MG63 (cell line): ENCODE measurements at regions not wholly inside any gene's neighbourhood (a gene's known extent, or its start where the extent isn't known, plus 50 kb on each side); places are given as distances from the start of the nearest gene placed in this dataset.

ENCODE experiments used
- DNase-seq: peaks from one replicate; pipeline ENCODE4 v3.0.0-alpha.2; 2020
- H3K27me3 ChIP-seq: fragments of 250-450 bp; sonication (Bioruptor Pico); 2 replicates; pipeline ENCODE4 v1.5.1; 2020; ENCODE audit warnings: mild to moderate bottlenecking, moderate library complexity
- H3K36me3 ChIP-seq: fragments of 250-450 bp; sonication (Bioruptor Pico); 2 replicates; pipeline ENCODE4 v1.5.1; 2020; ENCODE audit warnings: mild to moderate bottlenecking, moderate library complexity
- H3K4me3 ChIP-seq: fragments of 250-450 bp; sonication (Bioruptor Pico); 2 replicates; pipeline ENCODE4 v1.5.1; 2020; ENCODE audit warnings: mild to moderate bottlenecking, moderate library complexity
- H3K9me3 ChIP-seq: fragments of 250-450 bp; sonication (Bioruptor Pico); 2 replicates; pipeline ENCODE4 v1.5.1; 2020; ENCODE audit warnings: mild to moderate bottlenecking, moderate library complexity

GRCh38 chr2:2547451-2547850 is 216.4 kb upstream of the MYT1L start:
- no peak overlapping the region for H3K4me3 ChIP-seq
- H3K9me3 ChIP-seq = no peaks in the 10 kb centered on the region
- H3K36me3 ChIP-seq = no peaks in the 10 kb centered on the region
- no peaks in the 10 kb centered on the region for H3K27me3 ChIP-seq
- no peak for DNase-seq

- Histone ChIP-seq H3K36me3 (no peaks in the 10 kb centered on the region), H3K9me3 (no peaks in the 10 kb centered on the region), H3K27me3 (no peaks in the 10 kb centered on the region), H3K4me3 (no peak overlapping the region)
- no peak for DNase-seq
Observed at GRCh38 chr2:2546046-2546445, 215.0 kb upstream of the MYT1L start.

- no peak for DNase-seq
- Histone ChIP-seq H3K27me3 (no peaks in the 10 kb centered on the region), H3K4me3 (no peak overlapping the region), H3K36me3 (no peaks in the 10 kb centered on the region), H3K9me3 (no peaks in the 10 kb centered on the region)
Observed at GRCh38 chr2:2542966-2543611, 212.0 kb upstream of the MYT1L start.

- DNase-seq = no peak
- Histone ChIP-seq H3K36me3 (no peaks in the 10 kb centered on the region), H3K9me3 (no peaks in the 10 kb centered on the region), H3K4me3 (no peak overlapping the region), H3K27me3 (no peaks in the 10 kb centered on the region)
Observed at GRCh38 chr2:2542316-2542715, 211.2 kb upstream of the MYT1L start.

- H3K9me3 ChIP-seq = no peaks in the 10 kb centered on the region
- H3K4me3 ChIP-seq = no peak overlapping the region
- no peaks in the 10 kb centered on the region for H3K27me3 ChIP-seq
- no peaks in the 10 kb centered on the region for H3K36me3 ChIP-seq
- DNase-seq = no peak
Observed at GRCh38 chr2:2540406-2540805, 209.3 kb upstream of the MYT1L start.

- Histone ChIP-seq H3K36me3 (no peaks in the 10 kb centered on the region), H3K4me3 (no peak overlapping the region), H3K9me3 (no peaks in the 10 kb centered on the region), H3K27me3 (no peaks in the 10 kb centered on the region)
- DNase-seq = no peak
Observed at GRCh38 chr2:2536416-2537056, 205.5 kb upstream of the MYT1L start.

- H3K4me3 ChIP-seq = no peak overlapping the region
- H3K27me3 ChIP-seq = no peaks in the 10 kb centered on the region
- DNase-seq = no peak
- no peaks in the 10 kb centered on the region for H3K9me3 ChIP-seq
- no peaks in the 10 kb centered on the region for H3K36me3 ChIP-seq
Observed at GRCh38 chr2:2530334-2530733, 199.3 kb upstream of the MYT1L start.

GRCh38 chr2:2528846-2529245 is 197.8 kb upstream of the MYT1L start:
- Histone ChIP-seq H3K27me3 (no peaks in the 10 kb centered on the region), H3K9me3 (no peaks in the 10 kb centered on the region), H3K4me3 (no peak overlapping the region), H3K36me3 (no peaks in the 10 kb centered on the region)
- DNase-seq = no peak

- Histone ChIP-seq H3K4me3 (no peak overlapping the region), H3K9me3 (no peaks in the 10 kb centered on the region), H3K27me3 (no peaks in the 10 kb centered on the region), H3K36me3 (no peaks in the 10 kb centered on the region)
- DNase-seq = no peak
Observed at GRCh38 chr2:2527148-2527547, 196.1 kb upstream of the MYT1L start.

- H3K4me3 ChIP-seq = no peak overlapping the region
- H3K27me3 ChIP-seq = no peaks in the 10 kb centered on the region
- no peaks in the 10 kb centered on the region for H3K9me3 ChIP-seq
- no peaks in the 10 kb centered on the region for H3K36me3 ChIP-seq
- no peak for DNase-seq
Observed at GRCh38 chr2:2524348-2524941, 193.4 kb upstream of the MYT1L start.

- Histone ChIP-seq H3K36me3 (no peaks in the 10 kb centered on the region), H3K9me3 (no peaks in the 10 kb centered on the region), H3K4me3 (no peak overlapping the region), H3K27me3 (no peaks in the 10 kb centered on the region)
- no peak for DNase-seq
Observed at GRCh38 chr2:2523461-2524347, 192.6 kb upstream of the MYT1L start.

- no peak for DNase-seq
- H3K4me3 ChIP-seq = no peak overlapping the region
- H3K9me3 ChIP-seq = no peaks in the 10 kb centered on the region
- H3K27me3 ChIP-seq = no peaks in the 10 kb centered on the region
- H3K36me3 ChIP-seq = no peaks in the 10 kb centered on the region
Observed at GRCh38 chr2:2520401-2520811, 189.3 kb upstream of the MYT1L start.

GRCh38 chr2:2519381-2519780 is 188.3 kb upstream of the MYT1L start:
- Histone ChIP-seq H3K27me3 (no peaks in the 10 kb centered on the region), H3K36me3 (no peaks in the 10 kb centered on the region), H3K9me3 (no peaks in the 10 kb centered on the region), H3K4me3 (no peak overlapping the region)
- DNase-seq = no peak

- DNase-seq = no peak
- H3K36me3 ChIP-seq = no peaks in the 10 kb centered on the region
- H3K9me3 ChIP-seq = no peaks in the 10 kb centered on the region
- no peaks in the 10 kb centered on the region for H3K27me3 ChIP-seq
- no peak overlapping the region for H3K4me3 ChIP-seq
Observed at GRCh38 chr2:2517399-2517798, 186.3 kb upstream of the MYT1L start.

- Histone ChIP-seq H3K9me3 (no peaks in the 10 kb centered on the region), H3K36me3 (no peaks in the 10 kb centered on the region), H3K27me3 (no peaks in the 10 kb centered on the region), H3K4me3 (no peak overlapping the region)
- DNase-seq = no peak
Observed at GRCh38 chr2:2516386-2516785, 185.3 kb upstream of the MYT1L start.

GRCh38 chr2:2512931-2513330 is 181.9 kb upstream of the MYT1L start:
- H3K27me3 ChIP-seq = no peaks in the 10 kb centered on the region
- no peak for DNase-seq
- no peak overlapping the region for H3K4me3 ChIP-seq
- H3K9me3 ChIP-seq = no peaks in the 10 kb centered on the region
- H3K36me3 ChIP-seq = no peaks in the 10 kb centered on the region

GRCh38 chr2:2507417-2507997 is 176.4 kb upstream of the MYT1L start:
- Histone ChIP-seq H3K4me3 (no peak overlapping the region), H3K9me3 (no peaks in the 10 kb centered on the region), H3K27me3 (no peaks in the 10 kb centered on the region), H3K36me3 (no peaks in the 10 kb centered on the region)
- no peak for DNase-seq
